Naive thymus-derived CD8-positive, alpha-beta T cell (primary cell): ENCODE measurements at regions not wholly inside any gene's neighbourhood (a gene's known extent, or its start where the extent isn't known, plus 50 kb on each side); places are given as distances from the start of the nearest gene placed in this dataset.
A peak's percentile ranks its signal among the peaks of the same experiment; 100 is the strongest.

Experiments used
- ATAC-seq, 2 donors: fragments of 150-1000 bp; cut with Tn5 transposase in 1 of 2; sonication (Bioruptor Pico), chemical (Tn5 transposase) in 1 of 2; 1 replicate in 1 of 2; 2 replicates in 1 of 2; pipeline ENCODE4 v1.10.0; 2021; ENCODE audit warnings: mild to moderate bottlenecking in 2 of 2, moderate library complexity in 2 of 2
- POLR2A ChIA-PET: fragments of 350-600 bp; sonication (Branson Sonifier 250); formaldehyde crosslinking; loops from one replicate; lab custom pipeline; 2021; ENCODE audit warnings: antibody characterized with exemption; lab: Charles Lee
- DNase-seq, 10 donors: peaks; one replicate each; pipeline versions ENCODE4 v3.0.0 to v3.0.0-alpha.2; 2020 to 2022
- H3K27ac Mint-ChIP-seq, 10 donors: one replicate each; pipeline ENCODE4 v1.8.0; 2020 to 2022; ENCODE audit warnings: mild to moderate bottlenecking in 10 of 10, mixed read lengths in 10 of 10, moderate library complexity in 4 of 10, inconsistent platforms in 1 of 10
- H3K27me3 Mint-ChIP-seq, 5 donors: one replicate each; pipeline ENCODE4 v1.8.0; 2021 to 2022; ENCODE audit warnings: mixed read lengths in 5 of 5
- H3K36me3 Mint-ChIP-seq, 3 donors: one replicate each; pipeline ENCODE4 v1.8.0; 2020 to 2022; ENCODE audit warnings: mixed read lengths in 3 of 3, mild to moderate bottlenecking in 2 of 3, inconsistent platforms in 1 of 3
- H3K4me1 Mint-ChIP-seq, 4 donors: one replicate each; pipeline ENCODE4 v1.8.0; 2021 to 2022; ENCODE audit warnings: mixed read lengths in 4 of 4
- H3K4me3 Mint-ChIP-seq, 10 donors: one replicate each; pipeline ENCODE4 v1.8.0; 2020 to 2022; ENCODE audit warnings: mild to moderate bottlenecking in 10 of 10, mixed read lengths in 10 of 10, moderate library complexity in 6 of 10, inconsistent platforms in 1 of 10
- H3K9me3 Mint-ChIP-seq, 9 donors: one replicate each; pipeline ENCODE4 v1.8.0; 2020 to 2022; ENCODE audit warnings: mixed read lengths in 9 of 9, mild to moderate bottlenecking in 3 of 9, inconsistent platforms in 1 of 9, moderate library complexity in 1 of 9

DNA sequence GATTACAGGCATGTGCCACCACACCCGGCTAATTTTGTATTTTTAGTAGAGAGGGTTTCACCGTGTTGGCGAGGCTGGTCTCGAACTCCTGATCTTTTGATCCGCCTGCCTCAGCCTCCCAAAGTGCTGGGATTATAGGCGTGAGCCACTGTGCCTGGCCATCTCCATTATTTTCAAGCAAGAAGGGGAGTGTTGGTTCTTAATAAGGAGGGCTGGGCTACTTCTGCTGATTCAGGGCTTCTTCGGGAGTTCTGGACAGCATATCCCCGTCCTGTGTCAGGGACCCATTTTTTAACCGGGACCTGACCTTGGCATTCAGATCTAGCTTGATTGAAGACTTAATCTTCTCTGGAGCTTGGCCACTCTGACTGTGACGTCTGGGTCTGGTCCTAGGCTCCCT lies 74.1 kb upstream of the SYN2 start:
- H3K27ac Mint-ChIP-seq: no peak overlapping the region
- no peaks in the 10 kb centered on the region for H3K4me1 Mint-ChIP-seq
- DNase-seq (no peak), ATAC-seq (no peak)
- peaks cover 0 to 4% (median 0%) of the 10 kb centered on the region in 3 donors for H3K36me3 Mint-ChIP-seq
- peaks cover under 1 to 4% (median 2%) of the 10 kb centered on the region in 5 donors for H3K27me3 Mint-ChIP-seq
- no peak overlapping the region for H3K4me3 Mint-ChIP-seq
- peaks cover 0 to 6% (median 0%) of the 10 kb centered on the region in 9 donors for H3K9me3 Mint-ChIP-seq
- POLR2A ChIA-PET: no interaction called here

DNA sequence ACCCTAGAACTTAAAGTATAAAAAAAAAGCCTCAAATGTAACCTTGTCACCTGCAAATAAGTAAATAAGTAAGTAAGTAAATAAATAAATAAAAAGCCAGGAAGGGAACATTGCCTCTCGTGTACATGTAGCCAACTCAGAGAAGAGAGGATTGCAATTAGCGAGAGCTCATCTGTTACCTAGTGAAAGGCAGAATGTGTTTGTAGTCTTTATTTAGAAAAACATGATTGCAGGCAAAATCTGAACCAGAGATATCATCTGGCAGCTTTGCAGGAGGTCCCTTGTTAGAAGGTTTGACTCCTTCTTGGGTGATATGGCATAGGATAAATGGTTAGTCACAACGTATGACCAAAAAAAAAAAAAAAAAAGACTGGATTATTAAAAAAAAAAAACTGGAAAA lies 71.6 kb upstream of the SYN2 start:
- POLR2A ChIA-PET: no interaction called here
- Mint-ChIP-seq H3K4me3 (no peak overlapping the region), H3K4me1 (no peaks in the 10 kb centered on the region), H3K27me3 (peaks cover 7 to 26% (median 9%) of the 10 kb centered on the region in 5 donors), H3K9me3 (peaks cover 0 to 3% (median 0%) of the 10 kb centered on the region in 9 donors), H3K27ac (no peak overlapping the region), H3K36me3 (peaks cover 0 to 4% (median 0%) of the 10 kb centered on the region in 3 donors)
- DNase-seq (no peak), ATAC-seq (no peak)

- no peak overlapping the region for H3K4me3 Mint-ChIP-seq
- peaks cover 7 to 27% (median 9%) of the 10 kb centered on the region in 5 donors for H3K27me3 Mint-ChIP-seq
- H3K4me1 Mint-ChIP-seq: no peaks in the 10 kb centered on the region
- no peak for ATAC-seq
- peaks cover 0 to 4% (median 0%) of the 10 kb centered on the region in 3 donors for H3K36me3 Mint-ChIP-seq
- peak overlapping the region in 1 of 10 donors; percentile 14 for H3K27ac Mint-ChIP-seq
- POLR2A ChIA-PET: no interaction called here
- DNase-seq: no peak
- peaks cover 0 to 2% (median 0%) of the 10 kb centered on the region in 9 donors for H3K9me3 Mint-ChIP-seq
Measured at GRCh38 chr3:11933529-11933928, 70.7 kb upstream of the SYN2 start.

DNA sequence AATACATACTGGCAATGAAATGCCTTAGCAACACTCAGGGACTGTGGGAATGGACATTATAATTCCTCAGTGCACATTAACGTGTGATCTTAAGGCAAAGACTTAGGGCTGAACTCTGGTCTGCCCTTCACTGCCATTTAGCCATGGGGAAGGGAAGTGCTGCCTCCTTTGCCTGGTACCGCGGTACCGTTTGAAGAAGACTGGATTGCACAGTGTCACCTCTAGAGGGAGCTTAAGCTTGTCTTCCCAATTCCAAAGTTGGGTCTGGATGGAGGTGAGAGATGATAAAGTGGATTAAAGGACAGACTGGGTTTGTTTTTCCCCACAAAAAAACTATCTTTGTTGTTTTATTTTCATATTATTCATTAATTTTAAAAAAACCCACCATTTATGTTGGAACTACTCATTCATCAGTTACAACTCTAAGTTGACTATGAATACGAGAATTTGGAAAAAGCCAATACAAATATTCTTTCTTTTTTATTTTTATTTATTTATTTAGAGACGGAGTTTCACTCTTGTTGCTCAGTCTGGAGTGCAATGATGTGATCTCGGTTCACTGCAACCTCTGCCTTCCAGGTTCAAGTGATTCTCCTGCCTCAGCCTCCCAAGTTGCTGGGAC lies 60.0 kb upstream of the SYN2 start:
- POLR2A ChIA-PET: no interaction called here
- DNase-seq (no peak), ATAC-seq (no peak)
- H3K4me3 Mint-ChIP-seq: no peak overlapping the region
- H3K27me3 Mint-ChIP-seq: peaks cover 5 to 18% (median 7%) of the 10 kb centered on the region in 5 donors
- no peaks in the 10 kb centered on the region for H3K4me1 Mint-ChIP-seq
- no peak overlapping the region for H3K27ac Mint-ChIP-seq
- peaks cover 0 to 13% (median 0%) of the 10 kb centered on the region in 3 donors for H3K36me3 Mint-ChIP-seq
- H3K9me3 Mint-ChIP-seq: peaks cover 0 to 45% (median 16%) of the 10 kb centered on the region in 9 donors

- ATAC-seq: no peak
- H3K4me3 Mint-ChIP-seq: no peak overlapping the region
- H3K9me3 Mint-ChIP-seq: peaks cover 0 to 27% (median 7%) of the 10 kb centered on the region in 9 donors
- no peaks in the 10 kb centered on the region for H3K4me1 Mint-ChIP-seq
- POLR2A ChIA-PET: no interaction called here
- peaks cover 9 to 28% (median 15%) of the 10 kb centered on the region in 5 donors for H3K27me3 Mint-ChIP-seq
- peak overlapping the region in 1 of 10 donors; percentile 34 for H3K27ac Mint-ChIP-seq
- DNase-seq: no peak
- H3K36me3 Mint-ChIP-seq: no peaks in the 10 kb centered on the region
Measured at GRCh38 chr3:11948331-11948730, 55.9 kb upstream of the SYN2 start.

DNA sequence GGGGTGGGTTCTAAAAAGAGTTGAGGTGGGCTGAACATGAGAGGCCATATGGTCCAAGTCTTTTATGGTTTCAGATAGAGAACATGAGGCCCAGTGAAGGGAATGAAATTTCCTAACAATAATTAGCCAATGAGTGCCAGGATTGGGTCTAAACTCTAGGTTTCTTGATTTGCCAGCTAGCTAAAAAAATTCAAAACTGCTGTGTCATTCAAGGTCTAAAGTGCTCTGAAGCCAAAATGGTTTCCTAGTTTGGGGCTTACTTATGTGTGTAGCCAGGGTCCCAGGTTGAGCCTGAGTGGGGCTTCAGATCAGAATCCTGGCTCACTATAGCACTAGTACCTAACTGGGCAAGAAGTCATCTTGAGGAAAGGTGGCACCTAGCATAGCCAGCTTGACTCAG lies 55.3 kb upstream of the SYN2 start:
- ATAC-seq: no peak
- peaks cover 9 to 28% (median 15%) of the 10 kb centered on the region in 5 donors for H3K27me3 Mint-ChIP-seq

GRCh38 chr3:11949351-11949750 lies 54.8 kb upstream of the SYN2 start:
- H3K4me3 Mint-ChIP-seq: no peak overlapping the region
- ATAC-seq: no peak
- peaks cover 9 to 28% (median 15%) of the 10 kb centered on the region in 5 donors for H3K27me3 Mint-ChIP-seq
- POLR2A ChIA-PET: no interaction called here
- H3K36me3 Mint-ChIP-seq: no peaks in the 10 kb centered on the region
- H3K4me1 Mint-ChIP-seq: no peaks in the 10 kb centered on the region
- H3K9me3 Mint-ChIP-seq: peaks cover 0 to 22% (median 3%) of the 10 kb centered on the region in 9 donors
- no peak for DNase-seq
- no peak overlapping the region for H3K27ac Mint-ChIP-seq

More for the DNA sequence above, 55.3 kb upstream of the SYN2 start:
- no peaks in the 10 kb centered on the region for H3K4me1 Mint-ChIP-seq
- POLR2A ChIA-PET: no interaction called here
- no peaks in the 10 kb centered on the region for H3K36me3 Mint-ChIP-seq
- no peak for DNase-seq
- H3K9me3 Mint-ChIP-seq: peaks cover 0 to 25% (median 5%) of the 10 kb centered on the region in 9 donors
- no peak overlapping the region for H3K27ac Mint-ChIP-seq
- no peak overlapping the region for H3K4me3 Mint-ChIP-seq

DNA sequence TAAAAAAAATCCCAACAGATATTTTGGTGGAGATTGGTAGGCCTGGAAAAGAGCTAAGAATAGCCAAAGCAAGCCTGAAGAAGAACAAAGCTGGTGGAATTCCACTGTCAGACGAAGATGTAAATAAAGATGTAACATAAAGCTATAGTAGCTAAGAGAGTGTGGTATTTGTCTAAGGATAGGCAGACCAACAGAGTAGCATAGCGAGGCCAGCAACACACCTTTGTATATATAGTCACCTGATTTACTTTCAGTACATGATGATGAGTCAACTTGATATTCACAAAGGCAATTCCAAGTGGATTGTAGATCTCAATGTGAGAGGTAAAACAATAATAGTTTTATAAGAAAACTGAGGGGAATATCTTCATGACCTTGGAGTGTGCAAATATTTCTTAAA lies 53.6 kb upstream of the SYN2 start:
- H3K36me3 Mint-ChIP-seq: no peaks in the 10 kb centered on the region
- no peak overlapping the region for H3K4me3 Mint-ChIP-seq
- POLR2A ChIA-PET: no interaction called here

DNA sequence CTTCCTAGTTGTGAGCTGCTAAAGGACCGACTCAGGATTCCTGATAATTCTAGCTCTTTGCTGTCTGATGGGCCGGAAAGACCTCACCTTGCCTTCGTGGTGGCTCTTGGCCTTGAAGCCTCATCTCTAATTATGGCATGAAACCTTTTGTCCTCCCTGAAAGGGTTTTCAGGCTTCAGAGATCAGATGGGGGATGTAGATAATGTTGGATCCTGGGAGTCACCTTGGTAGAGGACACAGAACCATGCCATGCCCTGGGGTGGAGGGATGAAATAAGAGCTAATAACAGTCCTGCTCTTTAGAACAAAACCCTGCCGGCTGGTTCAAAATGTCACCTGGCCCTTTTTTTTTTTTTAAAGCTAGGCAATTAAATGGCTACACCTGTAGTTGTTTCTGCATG lies 50.8 kb upstream of the SYN2 start:
- Mint-ChIP-seq H3K36me3 (no peaks in the 10 kb centered on the region), H3K27me3 (peaks cover 7 to 28% (median 12%) of the 10 kb centered on the region in 5 donors), H3K9me3 (peaks cover 0 to 3% (median 0%) of the 10 kb centered on the region in 9 donors), H3K27ac (no peak overlapping the region), H3K4me1 (peaks cover 0 to 2% (median 0%) of the 10 kb centered on the region in 4 donors), H3K4me3 (no peak overlapping the region)
- ATAC-seq: no peak
- POLR2A ChIA-PET: no interaction called here
- no peak for DNase-seq

More for the DNA sequence above, 53.6 kb upstream of the SYN2 start:
- DNase-seq (no peak), ATAC-seq (no peak)
- no peaks in the 10 kb centered on the region for H3K4me1 Mint-ChIP-seq
- H3K27me3 Mint-ChIP-seq: peaks cover 9 to 28% (median 15%) of the 10 kb centered on the region in 5 donors
- no peak overlapping the region for H3K27ac Mint-ChIP-seq
- H3K9me3 Mint-ChIP-seq: peaks cover 0 to 11% (median under 1%) of the 10 kb centered on the region in 9 donors

GRCh38 chr3:11953778-11954177 lies 50.4 kb upstream of the SYN2 start:
- Mint-ChIP-seq H3K36me3 (no peaks in the 10 kb centered on the region), H3K4me3 (no peak overlapping the region), H3K27ac (no peak overlapping the region), H3K27me3 (peaks cover 6 to 27% (median 12%) of the 10 kb centered on the region in 5 donors), H3K9me3 (peaks cover 0 to 7% (median 0%) of the 10 kb centered on the region in 9 donors), H3K4me1 (peaks cover 0 to 2% (median 0%) of the 10 kb centered on the region in 4 donors)
- POLR2A ChIA-PET: no interaction called here
- DNase-seq: no peak
- no peak for ATAC-seq

DNA sequence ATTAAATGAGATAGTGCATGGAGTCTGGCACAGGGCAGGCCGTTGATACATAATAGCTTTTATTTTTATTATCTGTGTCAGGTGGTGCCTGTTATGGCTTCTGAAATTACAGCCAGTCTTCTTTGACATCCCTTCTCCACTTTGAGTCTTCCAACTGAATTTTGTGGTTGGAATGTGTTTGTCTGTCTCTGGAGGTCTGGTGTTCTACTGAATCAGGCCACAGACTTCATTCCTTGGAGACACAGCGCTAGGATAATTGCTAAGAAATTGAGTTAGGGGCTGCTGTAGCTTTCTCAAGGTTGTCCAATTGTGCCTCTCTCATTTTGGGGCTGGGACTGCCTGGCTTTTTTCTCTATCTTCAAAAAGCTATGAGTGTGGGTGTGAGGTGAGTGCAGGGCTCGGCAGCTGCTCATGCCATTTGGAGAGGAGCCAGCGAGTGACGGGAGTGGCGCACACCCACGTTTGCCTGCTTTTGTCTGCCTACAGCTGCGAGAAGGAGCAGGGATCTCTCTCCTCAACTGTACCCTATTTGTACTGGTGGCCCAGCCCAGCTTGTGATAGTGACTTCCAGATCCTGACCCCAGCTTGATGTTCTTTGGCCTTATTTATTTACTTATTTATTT lies 49.8 kb upstream of the SYN2 start:
- Mint-ChIP-seq H3K36me3 (peaks cover 0 to 3% (median 0%) of the 10 kb centered on the region in 3 donors), H3K4me1 (peaks cover 0 to 2% (median 0%) of the 10 kb centered on the region in 4 donors), H3K4me3 (no peak overlapping the region), H3K9me3 (peaks cover 0 to 9% (median 2%) of the 10 kb centered on the region in 9 donors), H3K27me3 (peaks cover 6 to 20% (median 9%) of the 10 kb centered on the region in 5 donors), H3K27ac (no peak overlapping the region)
- ATAC-seq (no peak), DNase-seq (no peak)
- POLR2A ChIA-PET: no interaction called here
